H9 (cell line): ENCODE measurements at regions not wholly inside any gene's neighbourhood (a gene's known extent, or its start where the extent isn't known, plus 50 kb on each side); places are given as distances from the start of the nearest gene placed in this dataset.

Source experiments
- DNase-seq: peaks from one replicate; pipeline ENCODE4 v3.0.0-alpha.2; 2017
- H2AFZ ChIP-seq: one replicate; pipeline ENCODE4 v1.6.1; 2013; ENCODE audit warnings: mild to moderate bottlenecking, low read length, control low read depth, moderate library complexity
- H2AK5ac ChIP-seq: 2 replicates; pipeline ENCODE4 v1.6.1; 2013; ENCODE audit warnings: low read length, control low read depth, mixed read lengths; ENCODE audit not compliant: insufficient read length
- H2BK120ac ChIP-seq: one replicate; pipeline ENCODE4 v1.6.1; 2013; ENCODE audit warnings: low read depth, mild to moderate bottlenecking, low read length, control low read depth, inconsistent platforms; ENCODE audit not compliant: poor library complexity, severe bottlenecking
- H2BK12ac ChIP-seq: 2 replicates; pipeline ENCODE4 v1.6.1; 2013; ENCODE audit warnings: low read length, control low read depth, mixed read lengths, low read depth; ENCODE audit not compliant: insufficient read length
- H2BK15ac ChIP-seq: 2 replicates; pipeline ENCODE4 v1.6.1; 2013; ENCODE audit warnings: low read depth, low read length, control low read depth
- H2BK20ac ChIP-seq: one replicate; pipeline ENCODE4 v1.6.1; 2013; ENCODE audit warnings: low read depth, mild to moderate bottlenecking, low read length, control low read depth, inconsistent platforms; ENCODE audit not compliant: poor library complexity, severe bottlenecking
- H2BK5ac ChIP-seq: 2 replicates; pipeline ENCODE4 v1.6.1; 2013; ENCODE audit warnings: low read length, control low read depth, mixed read lengths; ENCODE audit not compliant: insufficient read length
- H3K14ac ChIP-seq: 2 replicates; pipeline ENCODE4 v1.6.1; 2013; ENCODE audit warnings: low read length, control low read depth; ENCODE audit not compliant: insufficient read depth
- H3K18ac ChIP-seq: 2 replicates; pipeline ENCODE4 v1.6.1; 2013; ENCODE audit warnings: low read depth, mild to moderate bottlenecking, mixed read lengths, low read length, control low read depth; ENCODE audit not compliant: insufficient read length
- H3K23ac ChIP-seq: 2 replicates; pipeline ENCODE4 v1.6.1; 2013; ENCODE audit warnings: low read length, control low read depth, mixed read lengths, low read depth; ENCODE audit not compliant: insufficient read length
- H3K23me2 ChIP-seq: 2 replicates; pipeline ENCODE4 v1.6.1; 2013; ENCODE audit warnings: low read depth, mild to moderate bottlenecking, mixed read lengths, low read length, control low read depth; ENCODE audit not compliant: insufficient read length, poor library complexity, severe bottlenecking
- H3K27ac ChIP-seq: 2 replicates; pipeline ENCODE4 v1.5.1; 2013; ENCODE audit warnings: low read length, control low read depth, mixed read lengths, low read depth; ENCODE audit not compliant: insufficient read length
- H3K27me3 ChIP-seq: 2 replicates; pipeline ENCODE4 v1.6.1; 2013; ENCODE audit warnings: low read length, control low read depth, inconsistent platforms; ENCODE audit not compliant: insufficient read depth
- H3K4ac ChIP-seq: 2 replicates; pipeline ENCODE4 v1.6.1; 2013; ENCODE audit warnings: low read depth, mild to moderate bottlenecking, control low read depth, inconsistent platforms, low read length, moderate library complexity
- H3K4me1 ChIP-seq: 2 replicates; pipeline ENCODE4 v1.6.1; 2013; ENCODE audit warnings: low read length, control low read depth, inconsistent platforms; ENCODE audit not compliant: insufficient read depth
- H3K4me2 ChIP-seq: 2 replicates; pipeline ENCODE4 v1.6.1; 2013; ENCODE audit warnings: low read length, control low read depth, mixed read lengths; ENCODE audit not compliant: insufficient read length, insufficient read depth
- H3K56ac ChIP-seq: 2 replicates; pipeline ENCODE4 v1.6.1; 2013; ENCODE audit warnings: low read depth, mild to moderate bottlenecking, mixed read lengths, low read length, control low read depth; ENCODE audit not compliant: insufficient read length
- H3K79me1 ChIP-seq: 2 replicates; pipeline ENCODE4 v1.6.1; 2013; ENCODE audit warnings: low read depth, mild to moderate bottlenecking, moderate library complexity, low read length, control low read depth, inconsistent platforms; ENCODE audit not compliant: insufficient read depth, poor library complexity, severe bottlenecking
- H3K79me2 ChIP-seq: 2 replicates; pipeline ENCODE4 v1.6.1; 2013; ENCODE audit warnings: low read length, control low read depth, inconsistent platforms; ENCODE audit not compliant: insufficient read depth
- H3K9ac ChIP-seq: 2 replicates; pipeline ENCODE4 v1.6.1; 2013; ENCODE audit warnings: low read length, control low read depth, mixed read lengths; ENCODE audit not compliant: insufficient read length; ENCODE audit errors: extremely low read depth
- H3K9me3 ChIP-seq: one replicate; pipeline ENCODE4 v1.6.1; 2013; ENCODE audit warnings: low read depth, low read length, inconsistent platforms; ENCODE audit not compliant: control insufficient read depth
- H3T11ph ChIP-seq: one replicate; pipeline ENCODE4 v1.6.1; 2013; ENCODE audit warnings: mild to moderate bottlenecking, low read length, control low read depth, inconsistent platforms
- H4K20me1 ChIP-seq: one replicate; pipeline ENCODE4 v1.6.1; 2013; ENCODE audit not compliant: control insufficient read depth, insufficient read length, insufficient read depth
- H4K5ac ChIP-seq: 2 replicates; pipeline ENCODE4 v1.6.1; 2013; ENCODE audit warnings: low read depth, mild to moderate bottlenecking, mixed read lengths, low read length, control low read depth; ENCODE audit not compliant: insufficient read length
- H4K8ac ChIP-seq: replicated peaks from 2 replicates; pipeline ENCODE4 v1.6.1; 2013; ENCODE audit warnings: low read length, control low read depth, mixed read lengths, low read depth; ENCODE audit not compliant: insufficient read length
- H4K91ac ChIP-seq: 2 replicates; pipeline ENCODE4 v1.6.1; 2013; ENCODE audit warnings: low read depth, mild to moderate bottlenecking, moderate library complexity, mixed read lengths, low read length, control low read depth; ENCODE audit not compliant: insufficient read length
- H3K27ac Mint-ChIP-seq, 3 experiments: 2 replicates in 2 of 3; 3 replicates in 1 of 3; pipeline ENCODE4 v1.8.0; 2020 to 2021; ENCODE audit warnings: mixed read lengths in 3 of 3, mild to moderate bottlenecking in 1 of 3, moderate library complexity in 1 of 3
- H3K27me3 Mint-ChIP-seq: 2 replicates; pipeline ENCODE4 v1.8.0; 2021; ENCODE audit warnings: low read depth, mild to moderate bottlenecking, moderate library complexity, mixed read lengths
- H3K36me3 Mint-ChIP-seq, 3 experiments: 2 replicates in 2 of 3; 3 replicates in 1 of 3; pipeline ENCODE4 v1.8.0; 2020 to 2021; ENCODE audit warnings: low read depth in 3 of 3, mixed read lengths in 3 of 3; ENCODE audit not compliant: insufficient read depth in 1 of 3
- H3K4me1 Mint-ChIP-seq, 2 experiments: 2 replicates each; pipeline ENCODE4 v1.8.0; 2020; ENCODE audit warnings: mixed read lengths in 2 of 2
- H3K4me3 Mint-ChIP-seq, 2 experiments: 2 replicates in 1 of 2; 3 replicates in 1 of 2; pipeline ENCODE4 v1.8.0; 2020 to 2021; ENCODE audit warnings: mild to moderate bottlenecking in 2 of 2, mixed read lengths in 2 of 2, moderate library complexity in 1 of 2
- H3K9me3 Mint-ChIP-seq, 2 experiments: 2 replicates in 1 of 2; 3 replicates in 1 of 2; pipeline ENCODE4 v1.8.0; 2020; ENCODE audit warnings: mild to moderate bottlenecking in 2 of 2, mixed read lengths in 2 of 2, moderate library complexity in 1 of 2
- CTCF ChIP-seq: fragments of 200-600 bp; sonication (generic); conservative IDR thresholded peaks from 3 replicates; pipeline ENCODE4 v1.8.0; 2021; ENCODE audit warnings: antibody characterized with exemption, mild to moderate bottlenecking
- WGBS: extraction: QIAGEN DNeasy Blood & Tissue Kit; methylation state at CpG from one replicate; pipeline ENCODE4 v1.1.7; 2013; ENCODE audit warnings: missing lambda C conversion rate, low lambda C conversion rate, mixed read lengths; ENCODE audit not compliant: insufficient read length; ENCODE audit errors: extremely low coverage; 5-methylcytosine and 5-hydroxymethylcytosine counted together

- Mint-ChIP-seq H3K27me3 (peaks cover 10% of the 10 kb centered on the region), H3K4me1 (no peaks in the 10 kb centered on the region), H3K36me3 (no peaks in the 10 kb centered on the region; a peak in 1 of 7 replicates), H3K27ac (no peak overlapping the region), H3K4me3 (no peak overlapping the region), H3K9me3 (no peaks in the 10 kb centered on the region; a peak in 1 of 5 replicates)
- Histone ChIP-seq H2BK5ac (no peak overlapping the region), H3K79me1 (no peaks in the 10 kb centered on the region), H3T11ph (no peak overlapping the region), H3K4me2 (no peak overlapping the region), H2BK120ac (no peak overlapping the region), H4K8ac (no peak overlapping the region), H3K23ac (no peak overlapping the region), H3K23me2 (no peaks in the 10 kb centered on the region), H3K18ac (no peak overlapping the region), H3K4me1 (no peaks in the 10 kb centered on the region), H3K14ac (no peak overlapping the region), H4K5ac (no peak overlapping the region), H2BK15ac (no peak overlapping the region), H4K20me1 (no peaks in the 10 kb centered on the region), H2BK20ac (no peak overlapping the region), H2AK5ac (no peak overlapping the region), H4K91ac (no peak overlapping the region), H3K79me2 (no peaks in the 10 kb centered on the region), H2AFZ (no peak overlapping the region), H3K9ac (no peak overlapping the region), H3K27me3 (no peaks in the 10 kb centered on the region), H2BK12ac (no peak overlapping the region), H3K56ac (no peak overlapping the region), H3K9me3 (no peaks in the 10 kb centered on the region), H3K4ac (no peak overlapping the region), H3K27ac (no peak overlapping the region)
- DNase-seq, result no peak
- no peak for TF ChIP-seq CTCF
- no CpG with 5 or more reads among the region's 1 CpG for WGBS
These were observed 289.8 kb downstream of the GRIN2B start for GRCh38 chr12:13691598-13691997.
